CMK (cell line): ENCODE measurements at regions not wholly inside any gene's neighbourhood (a gene's known extent, or its start where the extent isn't known, plus 50 kb on each side); places are given as distances from the start of the nearest gene placed in this dataset.

ENCODE experiments used
- DNase-seq: peaks from one replicate; pipeline ENCODE4 v3.0.0-alpha.2; 2010; ENCODE audit warnings: low read depth

GRCh38 chr13:30151388-30151787 is 156.0 kb downstream of the KATNAL1 start:
- no peak for DNase-seq

- DNase-seq, result no peak
Measured at GRCh38 chr13:30149248-30149647, 158.1 kb downstream of the KATNAL1 start.

GRCh38 chr13:30148786-30149185 is 158.6 kb downstream of the KATNAL1 start:
- DNase-seq, result no peak

- DNase-seq, result no peak
Measured at GRCh38 chr13:30148171-30148754, 159.1 kb downstream of the KATNAL1 start.

GRCh38 chr13:30147421-30147820 is 159.9 kb downstream of the KATNAL1 start:
- DNase-seq, result no peak

- no peak for DNase-seq
Measured at GRCh38 chr13:30147015-30147414, 160.3 kb downstream of the KATNAL1 start.

- DNase-seq, result no peak
Measured at GRCh38 chr13:30145709-30146367, 161.5 kb downstream of the KATNAL1 start.

- DNase-seq, result no peak
Measured at GRCh38 chr13:30143666-30144400, 163.5 kb downstream of the KATNAL1 start.

GRCh38 chr13:30142486-30143211 is 164.7 kb downstream of the KATNAL1 start:
- DNase-seq, result no peak

- DNase-seq, result no peak
Measured at GRCh38 chr13:30141775-30142485, 165.4 kb downstream of the KATNAL1 start.

GRCh38 chr13:30140973-30141372 is 166.4 kb downstream of the KATNAL1 start:
- DNase-seq, result no peak

GRCh38 chr13:30138511-30138910 is 168.8 kb downstream of the KATNAL1 start:
- DNase-seq, result peak; percentile 22

GRCh38 chr13:30135868-30136267 is 171.5 kb downstream of the KATNAL1 start:
- DNase-seq, result no peak

GRCh38 chr13:30135351-30135750 is 172.0 kb downstream of the KATNAL1 start:
- DNase-seq, result no peak

GRCh38 chr13:30134578-30134977 is 172.8 kb downstream of the KATNAL1 start:
- no peak for DNase-seq

- no peak for DNase-seq
Measured at GRCh38 chr13:30133996-30134395, 173.4 kb downstream of the KATNAL1 start.

- DNase-seq, result no peak
Measured at GRCh38 chr13:30133554-30133912, 173.8 kb downstream of the KATNAL1 start.

- DNase-seq, result peak; percentile 77
Measured at GRCh38 chr13:30132623-30133553, 174.5 kb downstream of the KATNAL1 start.

GRCh38 chr13:30129411-30129810 is 177.9 kb downstream of the KATNAL1 start:
- DNase-seq, result no peak

- no peak for DNase-seq
Measured at GRCh38 chr13:30128591-30128990, 178.8 kb downstream of the KATNAL1 start.

GRCh38 chr13:30128095-30128494 is 179.3 kb downstream of the KATNAL1 start:
- DNase-seq, result no peak
